GM19099 (cell line): ENCODE measurements at regions not wholly inside any gene's neighbourhood (a gene's known extent, or its start where the extent isn't known, plus 50 kb on each side); places are given as distances from the start of the nearest gene placed in this dataset.

Source experiments
- POLR2A ChIP-seq: IDR thresholded peaks from 3 replicates; pipeline ENCODE4 v1.6.1; 2011; ENCODE audit warnings: low read depth; ENCODE audit not compliant: insufficient read length; ENCODE audit errors: extremely low read depth

- no peak for TF ChIP-seq POLR2A
These were observed 356.5 kb upstream of the ZNF32 start for GRCh38 chr10:44004913-44005787.

GRCh38 chr10:43998021-43998809 is 349.5 kb upstream of the ZNF32 start:
- no peak for TF ChIP-seq POLR2A

- TF ChIP-seq POLR2A: no peak
These were observed 348.6 kb upstream of the ZNF32 start for GRCh38 chr10:43997330-43997729.

GRCh38 chr10:43994539-43994938 is 345.9 kb upstream of the ZNF32 start:
- no peak for TF ChIP-seq POLR2A

GRCh38 chr10:43986374-43986773 is 337.7 kb upstream of the ZNF32 start:
- no peak for TF ChIP-seq POLR2A

GRCh38 chr10:43985941-43986340 is 337.3 kb upstream of the ZNF32 start:
- no peak for TF ChIP-seq POLR2A

GRCh38 chr10:43983856-43984271 is 335.2 kb upstream of the ZNF32 start:
- no peak for TF ChIP-seq POLR2A

- no peak for TF ChIP-seq POLR2A
These were observed 334.7 kb upstream of the ZNF32 start for GRCh38 chr10:43983405-43983804.

- TF ChIP-seq POLR2A: no peak
These were observed 333.6 kb upstream of the ZNF32 start for GRCh38 chr10:43982250-43982649.

GRCh38 chr10:43981696-43982095 is 333.0 kb upstream of the ZNF32 start:
- no peak for TF ChIP-seq POLR2A

- no peak for TF ChIP-seq POLR2A
These were observed 332.6 kb upstream of the ZNF32 start for GRCh38 chr10:43981232-43981631.

GRCh38 chr10:43980715-43981114 is 332.0 kb upstream of the ZNF32 start:
- TF ChIP-seq POLR2A: no peak

GRCh38 chr10:43980313-43980712 is 331.6 kb upstream of the ZNF32 start:
- TF ChIP-seq POLR2A: no peak

GRCh38 chr10:43979551-43979950 is 330.9 kb upstream of the ZNF32 start:
- no peak for TF ChIP-seq POLR2A

- TF ChIP-seq POLR2A: no peak
These were observed 330.3 kb upstream of the ZNF32 start for GRCh38 chr10:43978936-43979335.

- TF ChIP-seq POLR2A: no peak
These were observed 329.4 kb upstream of the ZNF32 start for GRCh38 chr10:43978091-43978490.

GRCh38 chr10:43976292-43976691 is 327.6 kb upstream of the ZNF32 start:
- no peak for TF ChIP-seq POLR2A

- no peak for TF ChIP-seq POLR2A
These were observed 325.1 kb upstream of the ZNF32 start for GRCh38 chr10:43973801-43974200.
